MM.1S (cell line): ENCODE measurements at regions not wholly inside any gene's neighbourhood (a gene's known extent, or its start where the extent isn't known, plus 50 kb on each side); places are given as distances from the start of the nearest gene placed in this dataset.

Source experiments
- DNase-seq: peaks from one replicate; pipeline ENCODE4 v3.0.0-alpha.2; 2015
- H2AFZ ChIP-seq: fragments of 300-600 bp; sonication (generic); 2 replicates; pipeline ENCODE4 v1.6.0; 2016; ENCODE audit warnings: antibody characterized with exemption, low read length
- H3F3A ChIP-seq: fragments of 300-600 bp; sonication (generic); 2 replicates; pipeline ENCODE4 v1.6.1; 2016; ENCODE audit warnings: mild to moderate bottlenecking, antibody characterized with exemption, low read length, moderate library complexity, mixed read lengths; ENCODE audit not compliant: insufficient read depth
- H3K27ac ChIP-seq: fragments of 300-600 bp; sonication (generic); 2 replicates; pipeline ENCODE4 v1.5.1; 2016; ENCODE audit warnings: mild to moderate bottlenecking, low read length
- H3K27me3 ChIP-seq: fragments of 300-600 bp; sonication (generic); replicated peaks from 2 replicates; pipeline ENCODE4 v1.6.0; 2016; ENCODE audit warnings: low read length; ENCODE audit not compliant: insufficient read depth
- H3K36me3 ChIP-seq: fragments of 300-600 bp; sonication (generic); replicated peaks from 2 replicates; pipeline ENCODE4 v1.6.1; 2016; ENCODE audit warnings: mild to moderate bottlenecking, low read length, mixed read lengths; ENCODE audit not compliant: insufficient read depth
- H3K4me1 ChIP-seq: fragments of 300-600 bp; sonication (generic); 2 replicates; pipeline ENCODE4 v1.6.1; 2016; ENCODE audit warnings: low read length, mixed read lengths
- H3K4me2 ChIP-seq: fragments of 300-600 bp; sonication (generic); 2 replicates; pipeline ENCODE4 v1.6.0; 2016; ENCODE audit warnings: low read depth, low read length
- H3K4me3 ChIP-seq: fragments of 300-600 bp; sonication (generic); 2 replicates; pipeline ENCODE4 v1.5.1; 2016; ENCODE audit warnings: low read length, mixed read lengths
- H3K79me2 ChIP-seq: fragments of 300-600 bp; sonication (generic); 2 replicates; pipeline ENCODE4 v1.6.1; 2016; ENCODE audit warnings: mixed run types, low read length, mixed read lengths
- H3K9ac ChIP-seq: fragments of 300-600 bp; sonication (generic); 2 replicates; pipeline ENCODE4 v1.6.1; 2016; ENCODE audit warnings: low read length, mixed read lengths
- H3K9me2 ChIP-seq: fragments of 300-600 bp; sonication (generic); replicated peaks from 2 replicates; pipeline ENCODE4 v1.6.1; 2016; ENCODE audit warnings: mild to moderate bottlenecking, low read length, mixed read lengths; ENCODE audit not compliant: insufficient read depth
- H3K9me3 ChIP-seq: fragments of 300-600 bp; sonication (generic); replicated peaks from 2 replicates; pipeline ENCODE4 v1.6.1; 2016; ENCODE audit warnings: mild to moderate bottlenecking, low read length, mixed read lengths; ENCODE audit not compliant: insufficient read depth
- H4K20me1 ChIP-seq: fragments of 300-600 bp; sonication (generic); 2 replicates; pipeline ENCODE4 v1.6.1; 2016; ENCODE audit warnings: mild to moderate bottlenecking, low read length, moderate library complexity, mixed read lengths; ENCODE audit not compliant: insufficient read depth
- EZH2 ChIP-seq: fragments of 300-600 bp; sonication (generic); optimal IDR thresholded peaks from 2 replicates; pipeline ENCODE3; 2017; ENCODE audit warnings: low read depth, mild to moderate bottlenecking, antibody characterized with exemption, low read length, mixed read lengths
- EZH2phosphoT487 ChIP-seq: fragments of 300-600 bp; sonication (generic); IDR thresholded peaks from 2 replicates; pipeline ENCODE4 v1.6.1; 2018; ENCODE audit warnings: antibody characterized with exemption, low read length
- TF ChIP-seq, protein P1 (sequence below): fragments of 300-600 bp; sonication (generic); IDR thresholded peaks from 2 replicates; pipeline ENCODE4 v1.5.1; 2016; ENCODE audit warnings: antibody characterized with exemption, low read length, mixed read lengths

DNA sequence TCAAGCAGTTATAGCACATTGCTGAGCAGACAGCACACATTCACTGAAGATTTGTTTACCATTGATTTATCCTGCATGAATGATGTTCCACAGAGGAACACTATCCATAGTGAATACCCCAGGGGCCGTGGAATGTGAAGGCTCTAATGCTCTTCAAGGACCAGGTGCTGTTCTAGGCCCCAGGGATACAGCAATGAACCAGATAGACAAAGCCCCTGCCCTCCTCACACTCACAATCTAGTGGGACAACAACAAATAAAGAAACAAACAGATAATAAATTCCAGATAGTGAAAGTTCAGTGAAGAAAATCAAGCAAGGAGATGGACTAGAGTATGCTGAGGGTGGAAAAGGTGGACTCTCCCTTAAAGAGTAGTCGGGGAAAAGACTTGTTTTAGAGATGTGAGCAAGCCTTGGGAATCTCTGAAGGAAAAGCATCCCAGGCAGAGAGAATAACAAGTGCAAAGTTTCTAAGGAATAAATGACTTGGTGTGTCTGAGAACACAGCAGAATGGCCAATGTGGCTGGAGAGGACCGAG, 117.7 kb downstream of the CCDC71L start:
- Histone ChIP-seq H3K4me3 (no peak overlapping the region), H3K36me3 (no peaks in the 10 kb centered on the region), H3K9ac (no peak overlapping the region), H3K9me3 (no peaks in the 10 kb centered on the region), H3K4me1 (peaks cover 30% of the 10 kb centered on the region), H4K20me1 (no peaks in the 10 kb centered on the region), H2AFZ (peak overlapping the region; percentile 31; the same call in 1 of the 2 replicates), H3K27me3 (no peaks in the 10 kb centered on the region), H3K9me2 (no peaks in the 10 kb centered on the region), H3F3A (peaks cover 15% of the 10 kb centered on the region), H3K79me2 (no peaks in the 10 kb centered on the region), H3K4me2 (peak overlapping the region; percentile 2; the same call in 1 of the 2 replicates), H3K27ac (peak overlapping the region; percentile 1; the same call in 1 of the 2 replicates)
- DNase-seq, result no peak
- TF ChIP-seq EZH2, result no peak
- TF ChIP-seq EZH2phosphoT487, result no peak
- TF ChIP-seq, protein P1, sequence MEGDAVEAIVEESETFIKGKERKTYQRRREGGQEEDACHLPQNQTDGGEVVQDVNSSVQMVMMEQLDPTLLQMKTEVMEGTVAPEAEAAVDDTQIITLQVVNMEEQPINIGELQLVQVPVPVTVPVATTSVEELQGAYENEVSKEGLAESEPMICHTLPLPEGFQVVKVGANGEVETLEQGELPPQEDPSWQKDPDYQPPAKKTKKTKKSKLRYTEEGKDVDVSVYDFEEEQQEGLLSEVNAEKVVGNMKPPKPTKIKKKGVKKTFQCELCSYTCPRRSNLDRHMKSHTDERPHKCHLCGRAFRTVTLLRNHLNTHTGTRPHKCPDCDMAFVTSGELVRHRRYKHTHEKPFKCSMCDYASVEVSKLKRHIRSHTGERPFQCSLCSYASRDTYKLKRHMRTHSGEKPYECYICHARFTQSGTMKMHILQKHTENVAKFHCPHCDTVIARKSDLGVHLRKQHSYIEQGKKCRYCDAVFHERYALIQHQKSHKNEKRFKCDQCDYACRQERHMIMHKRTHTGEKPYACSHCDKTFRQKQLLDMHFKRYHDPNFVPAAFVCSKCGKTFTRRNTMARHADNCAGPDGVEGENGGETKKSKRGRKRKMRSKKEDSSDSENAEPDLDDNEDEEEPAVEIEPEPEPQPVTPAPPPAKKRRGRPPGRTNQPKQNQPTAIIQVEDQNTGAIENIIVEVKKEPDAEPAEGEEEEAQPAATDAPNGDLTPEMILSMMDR, result no peak

DNA sequence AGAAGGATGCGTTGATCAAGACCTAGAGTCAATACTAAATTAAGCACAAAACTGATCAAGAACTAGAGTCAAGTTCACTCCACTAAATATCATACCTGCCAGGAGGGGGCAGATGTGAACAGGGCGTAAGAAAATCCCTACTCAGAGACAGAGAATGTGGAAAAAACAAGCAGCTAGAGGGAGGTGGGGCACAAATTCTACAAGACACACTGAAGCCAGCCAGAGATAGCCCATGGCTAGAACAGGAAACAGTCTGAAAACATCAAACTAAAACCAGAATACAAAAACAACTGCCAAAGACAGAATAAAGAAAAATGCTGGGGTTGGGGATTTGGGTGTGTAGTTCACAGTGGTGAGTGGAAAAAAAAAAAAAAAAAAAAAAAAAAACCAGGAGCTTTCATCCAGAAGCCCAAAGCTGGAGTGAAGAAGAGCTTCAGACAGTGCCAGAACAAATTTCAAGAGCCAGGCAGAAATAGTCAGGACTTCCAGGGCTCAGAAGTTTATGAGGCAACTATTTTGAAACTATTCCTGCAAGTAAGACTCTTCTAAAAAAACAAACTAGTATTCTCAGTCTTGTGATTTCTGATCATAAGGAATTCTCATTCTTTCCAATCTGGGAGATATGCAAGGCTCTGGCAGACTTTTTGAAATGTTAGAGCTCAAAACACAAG, 118.3 kb downstream of the CCDC71L start:
- Histone ChIP-seq H3K79me2 (no peaks in the 10 kb centered on the region), H3K9me3 (no peaks in the 10 kb centered on the region), H3K4me2 (peak overlapping the region; percentile 2; the same call in 1 of the 2 replicates), H3K4me1 (peaks cover 30% of the 10 kb centered on the region), H3K9ac (no peak overlapping the region), H3K4me3 (no peak overlapping the region), H3K27me3 (no peaks in the 10 kb centered on the region), H3F3A (peaks cover 15% of the 10 kb centered on the region), H3K27ac (peak overlapping the region; percentile 1; the same call in 1 of the 2 replicates), H3K9me2 (no peaks in the 10 kb centered on the region), H2AFZ (peak overlapping the region; percentile 31; the same call in 1 of the 2 replicates), H4K20me1 (no peaks in the 10 kb centered on the region), H3K36me3 (no peaks in the 10 kb centered on the region)
- TF ChIP-seq, protein P1, result peak; percentile 93
- no peak for TF ChIP-seq EZH2
- DNase-seq, result peak; percentile 88

DNA sequence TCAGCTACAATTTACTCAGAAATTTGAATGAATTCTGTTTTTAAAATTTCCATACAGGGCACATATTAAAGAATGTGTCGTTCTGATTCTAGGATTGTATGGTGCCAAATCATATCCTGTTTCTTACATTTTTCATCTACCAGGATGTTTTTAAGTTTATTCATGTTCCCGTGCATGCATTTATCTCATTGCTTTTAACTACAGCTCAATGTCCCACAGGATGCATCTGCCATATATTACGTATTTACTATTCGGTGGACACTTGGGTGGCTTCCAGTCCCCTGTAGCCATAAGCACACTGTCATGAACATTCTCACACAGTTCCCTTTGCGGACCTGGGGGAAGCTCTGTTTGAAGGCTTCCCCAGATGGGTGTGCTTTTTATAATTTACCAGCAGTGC, 122.3 kb downstream of the CCDC71L start:
- Histone ChIP-seq H2AFZ (no peak overlapping the region), H3F3A (peaks cover 5% of the 10 kb centered on the region; the same call in 1 of the 2 replicates), H4K20me1 (no peaks in the 10 kb centered on the region), H3K4me3 (no peak overlapping the region), H3K36me3 (no peaks in the 10 kb centered on the region), H3K27me3 (no peaks in the 10 kb centered on the region), H3K9me3 (no peaks in the 10 kb centered on the region), H3K79me2 (no peaks in the 10 kb centered on the region), H3K9ac (no peak overlapping the region), H3K4me2 (no peak overlapping the region), H3K9me2 (no peaks in the 10 kb centered on the region), H3K27ac (no peak overlapping the region), H3K4me1 (peaks cover 14% of the 10 kb centered on the region)
- TF ChIP-seq EZH2, result no peak
- TF ChIP-seq, protein P1, result no peak
- TF ChIP-seq EZH2phosphoT487, result no peak
- DNase-seq, result no peak
